NCI-H460 (cell line): ENCODE measurements at regions not wholly inside any gene's neighbourhood (a gene's known extent, or its start where the extent isn't known, plus 50 kb on each side); places are given as distances from the start of the nearest gene placed in this dataset.

ENCODE experiments used
- DNase-seq: peaks from one replicate; pipeline ENCODE4 v3.0.0-alpha.2; 2016; ENCODE audit warnings: low read depth; ENCODE audit errors: extremely low read depth

GRCh38 chr11:86728562-86728961, 56.1 kb upstream of the ME3 start:
- DNase-seq: no peak

DNA sequence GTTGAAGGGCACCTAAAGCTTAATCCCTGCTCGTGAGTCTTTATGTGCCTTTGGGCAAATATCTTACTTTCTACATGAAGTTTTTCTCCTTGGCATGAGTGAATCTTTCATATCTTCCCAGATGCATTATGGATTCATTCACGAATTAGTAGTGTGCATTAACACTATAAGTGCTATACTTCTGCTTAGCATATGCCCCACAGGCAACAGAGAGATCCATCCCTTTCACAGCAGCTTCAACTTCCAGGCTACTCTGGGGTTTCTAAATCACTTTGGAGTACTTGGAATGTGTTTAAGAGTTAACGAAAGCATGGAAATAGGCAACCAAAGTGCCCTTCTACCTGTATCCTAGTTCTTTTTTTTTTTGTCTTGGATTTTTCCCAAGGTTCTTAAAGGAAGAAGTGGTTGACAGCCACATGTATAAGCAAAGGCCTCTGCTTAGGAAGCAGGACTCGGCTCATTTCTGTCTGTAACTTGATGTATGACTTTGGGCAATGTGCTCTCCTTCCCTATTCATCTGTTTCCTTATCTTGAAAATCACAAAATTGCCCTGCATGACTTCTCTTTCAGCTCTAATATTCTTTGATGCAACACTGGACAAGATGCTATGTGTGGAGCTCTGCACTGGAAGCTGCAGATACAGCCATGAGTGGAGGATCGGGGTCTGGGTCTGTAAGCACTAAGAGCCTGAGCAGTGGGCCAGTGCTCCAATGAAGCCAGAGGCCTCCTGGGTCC, 54.5 kb upstream of the ME3 start:
- DNase-seq: no peak

- no peak for DNase-seq
Measured at GRCh38 chr11:86726118-86726753, 53.8 kb upstream of the ME3 start.

GRCh38 chr11:86724137-86724536, 51.7 kb upstream of the ME3 start:
- DNase-seq: no peak

DNA sequence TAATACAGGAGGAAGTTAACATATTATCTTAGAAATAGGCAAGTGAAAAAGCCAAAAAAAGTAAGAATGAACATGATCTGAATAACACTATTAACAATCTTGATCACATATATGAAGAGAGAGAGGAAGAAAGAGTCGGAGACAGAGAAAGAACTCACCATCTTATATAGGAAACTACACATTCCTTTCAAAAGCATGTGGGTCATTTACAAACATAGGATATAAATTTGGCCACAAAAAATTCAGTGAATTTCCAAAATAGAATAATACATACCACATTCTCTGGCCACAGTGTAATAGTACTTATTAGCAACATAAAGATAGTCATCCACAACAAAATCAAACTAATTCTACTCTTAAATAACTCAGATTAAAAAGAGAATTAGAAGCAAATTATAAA, 50.9 kb upstream of the ME3 start:
- DNase-seq: no peak

- DNase-seq: no peak
Measured at GRCh38 chr11:86722748-86723147, 50.3 kb upstream of the ME3 start.
